ENCODE measurements at regions not wholly inside any gene's neighbourhood (a gene's known extent, or its start where the extent isn't known, plus 50 kb on each side); places are given as distances from the start of the nearest gene placed in this dataset.

DNA sequence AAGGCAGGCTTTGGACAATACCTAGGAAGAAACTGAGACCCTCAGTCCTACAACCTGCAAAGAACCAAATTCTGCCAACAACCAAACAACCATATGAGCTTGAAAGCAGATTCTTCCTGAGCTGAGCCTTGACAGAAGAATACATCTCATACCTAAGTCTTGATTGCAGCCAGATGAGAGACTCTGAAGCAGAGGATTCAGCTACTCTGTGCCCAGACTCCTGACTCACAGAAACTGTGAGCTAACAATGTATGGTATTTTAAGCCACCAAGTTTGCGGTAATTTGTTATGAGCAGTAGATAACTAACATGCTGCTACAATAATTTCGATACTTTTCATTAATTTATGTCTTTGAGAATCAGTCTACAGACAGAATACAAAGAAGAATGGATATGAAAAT is 325.1 kb upstream of the CBLB start:
- no peak overlapping the region for H3K27ac Mint-ChIP-seq
- peaks cover 42% of the 10 kb centered on the region for H3K4me1 Mint-ChIP-seq
- DNase-seq: no peak
- ATAC-seq: no peak
- H3K4me3 Mint-ChIP-seq: no peak overlapping the region
- no peaks in the 10 kb centered on the region for H3K27me3 Mint-ChIP-seq
- peaks cover 19 to 20% of the 10 kb centered on the region in 2 donors for H3K9me3 Mint-ChIP-seq

DNA sequence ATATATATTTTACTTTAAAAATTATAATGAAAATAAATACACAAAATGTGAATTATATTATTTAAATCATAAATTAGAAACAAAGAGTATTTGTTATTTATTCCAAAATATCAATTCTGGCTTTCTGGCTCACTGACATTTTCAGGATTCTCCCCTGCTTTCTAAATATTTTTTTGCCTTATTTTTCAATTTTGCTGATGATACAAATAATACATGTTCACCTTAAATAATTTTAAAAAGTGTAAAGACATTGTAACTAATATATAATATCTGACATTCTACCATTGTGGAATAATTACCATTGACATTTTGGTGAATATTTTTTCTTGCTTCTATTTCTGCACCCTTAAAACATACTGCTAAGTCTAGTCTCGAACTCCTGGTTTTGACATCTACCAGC is 325.9 kb upstream of the CBLB start:
- no peak for ATAC-seq
- Mint-ChIP-seq H3K4me1 (peaks cover 40% of the 10 kb centered on the region), H3K4me3 (no peak overlapping the region), H3K27me3 (no peaks in the 10 kb centered on the region), H3K27ac (no peak overlapping the region), H3K9me3 (peaks cover 19 to 20% of the 10 kb centered on the region in 2 donors)
- DNase-seq: no peak

DNA sequence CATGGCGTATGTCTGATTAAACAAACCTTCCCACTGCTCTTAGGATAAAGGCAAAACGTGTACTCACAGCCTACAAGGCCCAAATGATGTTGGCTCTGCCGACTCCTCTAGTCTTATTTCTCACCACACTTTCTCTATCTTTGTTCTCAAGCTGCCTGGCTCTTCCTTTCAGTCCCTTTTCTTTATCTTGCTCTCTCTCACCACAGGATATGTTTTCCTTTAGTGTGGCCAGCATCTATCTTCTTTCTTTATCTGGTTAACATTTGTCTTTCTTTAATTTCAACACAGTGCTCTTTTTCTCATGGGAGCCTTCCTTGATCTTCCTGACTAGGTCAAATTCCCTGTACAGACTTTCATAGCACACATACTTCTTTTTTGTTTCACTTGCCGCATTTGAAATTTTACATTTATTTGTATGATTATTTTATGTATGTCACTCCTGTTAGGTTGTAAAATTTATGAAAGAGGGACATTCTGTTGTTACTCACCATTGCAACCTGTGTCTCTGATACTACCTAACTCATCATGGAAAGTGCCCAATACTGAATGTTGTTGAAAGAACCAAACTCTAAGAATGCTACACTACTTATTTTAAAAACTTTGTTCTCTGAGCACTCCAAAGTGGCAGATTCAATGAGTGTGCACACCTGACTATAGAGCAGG is 328.9 kb upstream of the CBLB start:
- Mint-ChIP-seq H3K4me1 (peaks cover 29% of the 10 kb centered on the region), H3K9me3 (peaks cover 20% of the 10 kb centered on the region in 2 donors), H3K27ac (peak overlapping the region; percentile 0 to 73), H3K27me3 (no peaks in the 10 kb centered on the region), H3K4me3 (peak overlapping the region; percentile 6 to 61)
- DNase-seq (no peak), ATAC-seq (no peak)

DNA sequence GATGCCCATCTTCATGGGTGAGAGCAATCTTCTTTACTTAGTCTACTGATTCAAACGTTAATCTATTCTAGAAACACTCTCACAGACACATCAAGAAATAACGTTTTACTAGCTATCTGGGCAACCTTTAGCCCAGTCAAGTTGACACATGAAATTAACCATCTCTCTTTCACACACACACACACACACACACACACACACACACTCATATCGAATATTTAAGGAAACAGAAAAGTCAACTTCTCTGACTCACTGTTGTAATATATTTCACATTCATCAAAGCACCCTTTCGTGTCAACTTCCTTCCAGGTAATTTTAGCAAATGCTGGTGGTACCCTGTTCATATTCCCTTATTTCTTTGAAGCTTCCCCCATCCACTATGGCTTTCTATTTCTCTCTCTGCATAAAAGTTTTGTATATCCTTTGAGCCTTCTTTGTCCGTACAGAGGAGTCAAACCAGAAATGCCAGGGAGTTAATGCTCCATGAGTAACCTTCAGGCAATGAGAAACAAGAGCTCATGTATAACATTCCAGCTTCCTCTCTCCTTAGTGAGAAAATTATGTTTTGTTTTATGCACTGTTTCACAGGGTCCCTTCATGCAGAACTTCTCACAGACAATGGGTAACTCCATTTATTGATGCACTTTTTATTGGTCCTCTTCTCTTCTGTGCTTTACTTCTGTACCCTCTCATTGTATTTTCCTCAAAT is 335.5 kb upstream of the CBLB start:
- Mint-ChIP-seq H3K27ac (peak overlapping the region in 1 of 2 donors; percentile 21), H3K4me1 (peaks cover 57% of the 10 kb centered on the region), H3K27me3 (no peaks in the 10 kb centered on the region), H3K9me3 (peaks cover 7 to 21% of the 10 kb centered on the region in 2 donors), H3K4me3 (no peak overlapping the region)
- ATAC-seq (no peak), DNase-seq (no peak)

DNA sequence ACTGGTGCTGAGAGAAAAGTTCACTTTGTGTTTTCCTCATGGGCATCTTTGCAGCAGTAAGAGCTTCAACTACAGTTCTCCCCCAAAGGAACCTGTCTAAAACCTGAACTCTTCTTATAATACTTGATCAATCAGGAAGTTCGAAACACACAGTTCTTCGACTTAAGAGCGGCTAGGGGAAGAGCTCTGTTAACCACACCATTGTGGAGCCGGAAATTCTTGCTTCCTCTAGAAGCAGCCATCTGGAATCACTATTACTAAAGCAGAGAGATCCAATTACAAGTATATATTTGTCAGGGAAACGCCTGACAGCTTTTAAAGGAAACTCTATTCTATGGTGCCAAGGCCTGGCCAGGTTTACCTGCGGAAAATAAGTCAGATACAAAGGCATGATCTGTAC is 337.3 kb upstream of the CBLB start:
- no peaks in the 10 kb centered on the region for H3K27me3 Mint-ChIP-seq
- H3K9me3 Mint-ChIP-seq: peaks cover 7 to 19% of the 10 kb centered on the region in 2 donors
- peaks cover 60% of the 10 kb centered on the region for H3K4me1 Mint-ChIP-seq
- peak; percentile 74 for ATAC-seq
- H3K27ac Mint-ChIP-seq: peak overlapping the region; percentile 94 to 95
- DNase-seq: peak; percentile 19 to 28
- H3K4me3 Mint-ChIP-seq: peak overlapping the region; percentile 52 to 69

DNA sequence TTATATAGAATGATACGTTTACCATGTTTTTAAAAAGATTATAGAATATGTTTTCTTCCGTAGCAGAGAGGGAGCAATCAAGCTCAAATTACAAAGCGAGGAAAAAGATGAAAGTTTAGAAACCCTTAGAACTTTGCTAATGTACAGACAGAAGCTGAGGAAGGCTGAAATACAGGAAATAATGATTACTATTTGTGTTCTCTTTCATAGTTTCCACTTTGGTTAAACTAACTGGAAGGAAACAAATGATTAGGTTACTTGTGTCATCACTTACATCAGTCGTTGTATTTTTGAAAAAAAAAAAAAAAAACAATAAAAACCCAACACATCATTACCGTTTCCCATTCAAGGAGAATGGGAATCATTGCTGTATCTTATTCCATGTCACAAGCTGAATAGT is 337.8 kb upstream of the CBLB start:
- Mint-ChIP-seq H3K4me3 (peak overlapping the region; percentile 52 to 69), H3K27me3 (no peaks in the 10 kb centered on the region), H3K4me1 (peaks cover 62% of the 10 kb centered on the region), H3K9me3 (peaks cover 7 to 14% of the 10 kb centered on the region in 2 donors), H3K27ac (peak overlapping the region; percentile 94 to 95)
- no peak for DNase-seq
- ATAC-seq: peak; percentile 77

DNA sequence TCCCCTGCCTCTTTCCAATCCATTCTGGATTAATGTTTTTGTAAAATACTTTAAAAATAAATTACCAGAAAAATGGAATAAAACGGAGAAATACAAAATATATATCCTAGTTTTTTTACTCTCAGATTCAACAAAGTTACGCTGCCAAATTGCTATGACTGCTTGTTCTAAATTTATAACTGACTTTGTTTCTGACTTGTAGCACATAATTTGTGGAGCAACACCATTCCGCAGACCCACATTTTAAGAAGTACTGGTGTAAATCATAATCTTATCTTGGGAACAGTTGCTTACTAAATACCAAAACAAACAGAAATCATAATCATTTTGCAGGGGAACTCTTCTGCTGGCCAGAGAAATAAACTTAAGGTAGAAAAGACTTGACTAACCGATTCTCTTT is 339.4 kb upstream of the CBLB start:
- no peaks in the 10 kb centered on the region for H3K27me3 Mint-ChIP-seq
- peaks cover 7 to 14% of the 10 kb centered on the region in 2 donors for H3K9me3 Mint-ChIP-seq
- peak overlapping the region in 1 of 2 donors; percentile 58 for H3K27ac Mint-ChIP-seq
- H3K4me3 Mint-ChIP-seq: peak overlapping the region in 1 of 2 donors; percentile 10
- DNase-seq (no peak), ATAC-seq (no peak)
- H3K4me1 Mint-ChIP-seq: peaks cover 71% of the 10 kb centered on the region

DNA sequence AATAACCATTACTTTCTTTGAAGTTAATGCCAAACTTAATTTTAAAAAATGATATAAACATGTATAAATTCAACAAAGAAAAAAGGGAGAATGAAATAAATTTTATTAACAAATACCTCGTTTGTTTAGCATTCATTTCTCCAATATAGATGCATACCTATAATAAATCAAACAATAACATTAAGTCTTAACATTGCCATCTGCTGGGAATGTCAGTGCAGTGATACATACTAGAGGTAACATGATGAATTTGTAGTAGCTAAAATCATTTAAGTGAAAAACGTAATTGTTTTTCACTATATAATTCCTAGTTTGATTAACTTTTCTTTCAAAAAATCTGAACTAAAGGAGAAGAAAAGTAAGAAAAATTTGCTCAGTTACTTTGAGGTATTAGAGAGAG is 340.2 kb upstream of the CBLB start:
- peaks cover 71% of the 10 kb centered on the region for H3K4me1 Mint-ChIP-seq
- ATAC-seq (no peak), DNase-seq (no peak)
- no peaks in the 10 kb centered on the region for H3K27me3 Mint-ChIP-seq
- H3K4me3 Mint-ChIP-seq: no peak overlapping the region
- peak overlapping the region in 1 of 2 donors; percentile 66 for H3K27ac Mint-ChIP-seq
- peaks cover 9 to 13% of the 10 kb centered on the region in 2 donors for H3K9me3 Mint-ChIP-seq

DNA sequence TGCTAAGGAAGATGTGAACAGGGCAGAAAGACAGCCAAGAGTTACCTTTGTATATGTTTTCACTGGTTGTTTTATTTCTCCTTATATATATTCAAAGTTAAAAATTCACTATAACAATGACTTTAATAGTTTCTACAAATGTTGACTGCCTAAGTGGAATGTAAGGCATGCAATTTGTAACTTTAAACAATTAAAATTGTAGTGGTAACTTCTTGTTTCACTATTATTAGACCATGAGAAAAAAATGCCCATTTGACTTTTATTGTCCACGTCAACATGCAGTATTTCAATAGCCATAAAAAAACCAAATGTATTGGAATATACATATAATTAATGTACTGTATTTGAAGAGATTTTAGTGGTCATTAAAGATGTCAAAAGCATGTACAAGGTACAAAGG is 340.7 kb upstream of the CBLB start:
- ATAC-seq (no peak), DNase-seq (no peak)
- peaks cover 72% of the 10 kb centered on the region for H3K4me1 Mint-ChIP-seq
- no peak overlapping the region for H3K4me3 Mint-ChIP-seq
- H3K27me3 Mint-ChIP-seq: no peaks in the 10 kb centered on the region
- peak overlapping the region in 1 of 2 donors; percentile 66 for H3K27ac Mint-ChIP-seq
- H3K9me3 Mint-ChIP-seq: peaks cover 8 to 12% of the 10 kb centered on the region in 2 donors

DNA sequence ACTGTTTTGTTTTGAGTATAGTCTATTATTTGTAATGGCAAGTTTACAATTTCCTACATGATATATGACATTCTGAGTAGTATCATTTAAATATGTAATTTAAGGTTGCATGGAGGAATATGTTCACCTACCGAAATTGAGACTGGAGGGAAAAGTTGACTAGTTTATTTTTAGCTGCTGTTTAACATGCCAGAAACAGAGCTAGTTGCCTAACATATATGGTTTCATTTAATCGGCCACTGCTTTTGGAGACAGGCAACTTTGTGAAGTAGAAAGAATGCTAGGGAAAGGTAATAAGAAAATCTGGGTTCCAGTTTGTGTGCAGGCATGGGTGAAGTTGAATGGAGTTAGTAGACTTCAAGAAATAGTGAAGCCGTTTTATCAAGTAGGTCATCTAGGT is 342.1 kb upstream of the CBLB start:
- ATAC-seq: no peak
- Mint-ChIP-seq H3K27me3 (no peaks in the 10 kb centered on the region), H3K4me3 (peak overlapping the region in 1 of 2 donors; percentile 69), H3K27ac (peak overlapping the region; percentile 5 to 57), H3K4me1 (peaks cover 73% of the 10 kb centered on the region), H3K9me3 (peaks cover 5 to 8% of the 10 kb centered on the region in 2 donors)
- no peak for DNase-seq

DNA sequence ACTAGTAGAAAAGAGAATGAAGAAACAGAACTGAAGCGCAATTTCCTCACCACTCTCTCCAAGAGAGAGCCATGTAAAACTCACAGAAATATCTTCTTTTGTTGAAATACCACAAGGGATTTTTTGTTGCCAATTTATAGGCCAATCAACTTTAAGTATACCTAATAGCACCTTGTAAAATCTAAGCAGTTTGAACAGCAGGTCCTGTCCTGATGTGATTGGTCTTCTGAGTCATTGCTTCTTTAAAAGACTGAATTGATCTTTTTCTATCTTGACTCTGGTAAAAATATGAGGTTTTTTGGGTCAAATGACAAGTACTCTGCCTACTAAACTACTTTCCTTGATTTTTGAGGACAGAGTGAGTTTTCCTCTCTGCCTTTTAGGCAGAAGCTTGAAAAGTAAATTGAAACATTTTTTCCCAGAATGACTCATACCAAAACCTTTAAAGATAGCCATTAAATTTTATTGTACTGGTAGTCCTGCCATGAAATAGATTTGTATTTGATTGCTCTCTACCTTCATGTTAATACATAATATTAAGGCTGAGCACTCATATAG is 343.9 kb upstream of the CBLB start:
- H3K4me1 Mint-ChIP-seq: peaks cover 64% of the 10 kb centered on the region
- peak overlapping the region in 1 of 2 donors; percentile 19 for H3K4me3 Mint-ChIP-seq
- no peaks in the 10 kb centered on the region for H3K27me3 Mint-ChIP-seq
- ATAC-seq: peak; percentile 71
- H3K27ac Mint-ChIP-seq: peak overlapping the region in 1 of 2 donors; percentile 90
- no peak for DNase-seq
- peaks cover 5 to 16% of the 10 kb centered on the region in 2 donors for H3K9me3 Mint-ChIP-seq

DNA sequence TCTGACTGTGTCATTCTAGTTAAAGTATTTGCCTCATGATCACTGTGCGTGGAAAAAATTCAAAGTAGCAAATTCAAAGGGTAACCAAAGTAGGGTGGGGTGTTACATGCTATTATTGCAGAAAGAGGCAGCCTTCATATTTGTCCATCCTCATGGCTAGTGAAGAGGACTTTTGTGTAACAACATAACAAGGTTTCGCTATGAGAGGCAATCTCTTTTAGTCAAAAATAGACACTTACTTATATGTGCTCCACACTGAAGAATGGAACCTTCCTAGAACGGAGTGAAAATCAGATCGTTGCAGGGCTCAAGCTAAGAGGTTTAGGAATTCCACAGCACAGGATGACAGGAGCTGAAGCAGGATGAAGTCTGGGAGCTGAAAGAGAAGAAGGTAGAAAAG is 345.1 kb upstream of the CBLB start:
- H3K27ac Mint-ChIP-seq: peak overlapping the region in 1 of 2 donors; percentile 59
- H3K4me3 Mint-ChIP-seq: peak overlapping the region in 1 of 2 donors; percentile 66
- peaks cover 7 to 16% of the 10 kb centered on the region in 2 donors for H3K9me3 Mint-ChIP-seq
- ATAC-seq (no peak), DNase-seq (no peak)
- no peaks in the 10 kb centered on the region for H3K27me3 Mint-ChIP-seq
- peaks cover 56% of the 10 kb centered on the region for H3K4me1 Mint-ChIP-seq

DNA sequence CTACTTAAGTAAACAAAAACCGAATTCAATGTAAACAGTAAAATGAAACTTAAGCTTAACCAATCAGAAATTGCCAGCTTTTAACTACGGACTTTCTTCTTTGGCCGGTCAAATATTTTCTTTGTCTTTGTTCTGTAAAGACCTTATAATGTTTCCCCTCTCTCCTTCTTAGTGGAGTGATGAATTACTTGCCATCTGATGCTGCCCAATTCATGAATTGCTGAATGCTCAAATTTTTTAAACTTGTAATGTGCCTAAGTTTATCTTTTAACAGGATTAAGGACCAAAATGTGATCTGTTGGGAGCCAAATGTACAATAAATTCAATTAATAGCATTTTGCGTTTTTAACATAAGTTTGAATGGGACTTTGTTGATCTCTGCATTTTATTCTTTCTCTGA is 345.8 kb upstream of the CBLB start:
- ATAC-seq (no peak), DNase-seq (no peak)
- Mint-ChIP-seq H3K9me3 (peaks cover 12 to 16% of the 10 kb centered on the region in 2 donors), H3K4me1 (peaks cover 56% of the 10 kb centered on the region), H3K4me3 (peak overlapping the region; percentile 55 to 78), H3K27me3 (no peaks in the 10 kb centered on the region), H3K27ac (peak overlapping the region; percentile 23 to 86)

DNA sequence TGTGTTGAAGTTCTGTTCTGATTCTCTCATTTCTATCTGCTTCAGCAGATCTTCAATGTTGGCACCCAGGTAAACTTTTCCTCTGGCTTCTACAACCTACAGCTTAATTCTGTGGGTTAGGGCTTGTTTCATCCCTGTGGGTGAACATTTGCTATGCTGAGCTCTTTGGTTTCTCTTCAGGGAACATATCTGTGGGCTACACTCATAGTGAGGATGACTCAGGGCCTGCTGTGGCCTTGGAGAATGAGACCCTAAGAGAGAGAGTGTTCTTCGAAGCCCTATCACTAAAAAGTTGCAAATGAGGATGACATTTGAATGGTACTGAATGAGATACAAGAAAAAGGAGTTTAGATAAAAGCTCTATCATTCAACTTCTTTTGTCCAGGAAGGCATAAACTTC is 346.2 kb upstream of the CBLB start:
- Mint-ChIP-seq H3K9me3 (peaks cover 15 to 20% of the 10 kb centered on the region in 2 donors), H3K4me3 (peak overlapping the region; percentile 55 to 78), H3K27ac (peak overlapping the region; percentile 23 to 86), H3K4me1 (peaks cover 55% of the 10 kb centered on the region), H3K27me3 (no peaks in the 10 kb centered on the region)
- peak; percentile 96 for ATAC-seq
- peak; percentile 47 to 61 for DNase-seq

DNA sequence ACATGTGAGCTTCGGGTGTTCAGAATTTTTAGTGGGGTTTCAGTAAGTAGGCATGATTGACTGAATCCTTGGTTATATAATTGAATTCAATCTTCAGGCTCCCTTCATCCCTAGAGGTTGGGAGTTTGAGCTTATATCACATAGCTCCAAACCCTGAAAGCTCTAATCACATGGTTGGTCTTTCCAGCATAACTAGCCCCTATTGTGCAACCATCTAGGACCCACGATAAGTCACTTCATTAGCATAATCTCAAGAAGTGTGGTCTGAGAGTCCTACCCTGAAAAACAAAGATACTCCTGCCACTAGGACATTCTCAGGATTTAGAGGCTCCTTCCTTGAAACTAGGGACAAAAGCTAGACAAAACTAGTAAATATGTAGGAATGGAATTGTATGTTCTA is 348.9 kb upstream of the CBLB start:
- Mint-ChIP-seq H3K9me3 (peaks cover 42 to 47% of the 10 kb centered on the region in 2 donors), H3K4me3 (no peak overlapping the region), H3K4me1 (peaks cover 34% of the 10 kb centered on the region), H3K27me3 (no peaks in the 10 kb centered on the region), H3K27ac (no peak overlapping the region)
- no peak for ATAC-seq
- DNase-seq: no peak

DNA sequence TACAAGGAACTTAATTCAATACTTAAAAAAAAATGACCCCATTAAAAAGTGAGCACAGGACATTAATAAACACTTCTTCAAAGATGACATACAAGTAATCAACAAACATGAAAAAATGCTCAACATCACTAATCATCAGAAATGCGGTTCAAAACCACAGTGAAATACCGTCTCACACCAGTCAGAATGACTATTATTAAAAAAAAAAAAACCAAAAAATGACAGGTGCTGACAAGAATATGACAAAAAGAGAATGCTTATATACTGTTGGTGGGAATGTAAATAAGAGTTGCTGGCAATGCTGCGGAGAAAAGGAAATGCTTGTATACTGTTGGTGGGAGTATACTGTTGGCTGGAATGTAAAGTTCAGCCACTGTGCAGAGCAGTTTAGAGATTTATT is 358.3 kb upstream of the CBLB start:
- peaks cover 48% of the 10 kb centered on the region for H3K4me1 Mint-ChIP-seq
- ATAC-seq: no peak
- H3K4me3 Mint-ChIP-seq: no peak overlapping the region
- peaks cover 18 to 31% of the 10 kb centered on the region in 2 donors for H3K9me3 Mint-ChIP-seq
- no peaks in the 10 kb centered on the region for H3K27me3 Mint-ChIP-seq
- peak overlapping the region in 1 of 2 donors; percentile 4 for H3K27ac Mint-ChIP-seq
- DNase-seq: no peak
